ENCODE measurements at regions not wholly inside any gene's neighbourhood (a gene's known extent, or its start where the extent isn't known, plus 50 kb on each side); places are given as distances from the start of the nearest gene placed in this dataset.
"Not testable (repeated sequence)": the region's sequence is repeated elsewhere in the genome, so short reads cannot be mapped to it uniquely, and the experiment has no call there.

DNA sequence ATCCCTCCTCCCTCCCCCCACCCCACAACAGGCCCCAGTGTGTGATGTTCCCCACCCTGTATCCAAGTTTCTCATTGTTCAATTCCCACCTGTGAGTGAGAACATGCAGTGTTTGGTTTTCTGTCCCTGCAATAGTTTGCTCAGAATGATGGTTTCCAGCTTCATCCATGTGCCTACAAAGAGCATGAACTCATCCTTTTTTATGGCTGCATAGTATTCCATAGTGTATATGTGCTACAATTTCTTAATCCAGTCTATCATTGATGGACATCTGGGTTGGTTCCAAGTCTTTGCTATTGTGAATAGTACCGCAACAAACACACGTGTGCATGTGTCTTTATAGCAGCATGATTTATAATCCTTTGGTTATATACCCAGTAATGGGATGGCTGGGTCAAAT is 108.2 kb upstream of the SLC35F1 start:
- not testable (repeated sequence) for TF ChIP-seq POLR2A, POLR2AphosphoS5 (IDR thresholded peaks at IDR 0.05; ENCODE audit: low read depth, low read length)

Data from GM12891 (cell line).